Stimulated activated CD4-positive, alpha-beta T cell treated with anti-CD3 and anti-CD28 coated beads, Interleukin-2, amount 100 ng/mL, for 24 hours (primary cell): ENCODE measurements at regions not wholly inside any gene's neighbourhood (a gene's known extent, or its start where the extent isn't known, plus 50 kb on each side); places are given as distances from the start of the nearest gene placed in this dataset.
A peak's percentile ranks its signal among the peaks of the same experiment; 100 is the strongest.

Source experiments
- DNase-seq, 2 donors: peaks; one replicate each; pipeline ENCODE4 v3.0.0-alpha.2; 2020

GRCh38 chr1:228681076-228681565 is 54.2 kb upstream of the RHOU start:
- DNase-seq, result peak in 1 of 2 donors; percentile 14

DNA sequence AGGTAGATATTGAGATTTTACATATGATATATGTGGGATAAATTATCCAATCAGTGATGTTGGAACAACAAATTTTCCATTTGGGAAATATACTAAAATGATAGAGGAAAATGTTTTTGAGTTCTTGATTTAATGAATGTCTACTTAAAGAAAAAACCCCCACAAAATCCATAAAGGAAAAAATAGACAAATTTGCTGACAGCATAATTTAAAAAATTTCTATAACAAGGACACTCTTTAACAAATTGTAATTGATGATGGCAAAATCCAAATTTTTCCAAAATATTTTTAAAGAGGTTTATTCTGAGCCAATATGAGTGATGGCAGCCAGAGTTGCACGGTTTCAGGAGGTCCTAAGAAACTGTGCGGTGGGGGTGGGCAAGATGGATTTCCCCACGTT is 51.9 kb upstream of the RHOU start:
- DNase-seq, result no peak

DNA sequence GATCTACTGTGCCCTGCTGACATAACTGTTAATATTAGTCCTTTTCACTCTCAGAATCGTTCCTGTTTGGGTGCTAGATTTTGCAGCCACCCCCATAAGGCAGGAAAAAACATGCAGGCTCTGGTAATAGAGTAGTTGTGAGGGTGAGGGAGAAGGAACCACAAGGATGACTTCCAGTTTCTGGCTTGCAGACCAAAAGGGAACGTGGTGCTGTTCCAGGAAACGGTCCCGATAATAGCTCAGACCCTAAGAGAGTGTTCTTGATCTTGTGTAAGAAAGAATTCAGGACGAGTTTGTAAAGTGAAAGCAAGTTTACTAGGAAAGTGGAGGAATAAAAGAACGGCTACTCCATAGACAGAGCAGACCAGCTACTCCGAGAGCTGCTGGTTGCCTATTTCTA is 50.7 kb upstream of the RHOU start:
- DNase-seq, result no peak

DNA sequence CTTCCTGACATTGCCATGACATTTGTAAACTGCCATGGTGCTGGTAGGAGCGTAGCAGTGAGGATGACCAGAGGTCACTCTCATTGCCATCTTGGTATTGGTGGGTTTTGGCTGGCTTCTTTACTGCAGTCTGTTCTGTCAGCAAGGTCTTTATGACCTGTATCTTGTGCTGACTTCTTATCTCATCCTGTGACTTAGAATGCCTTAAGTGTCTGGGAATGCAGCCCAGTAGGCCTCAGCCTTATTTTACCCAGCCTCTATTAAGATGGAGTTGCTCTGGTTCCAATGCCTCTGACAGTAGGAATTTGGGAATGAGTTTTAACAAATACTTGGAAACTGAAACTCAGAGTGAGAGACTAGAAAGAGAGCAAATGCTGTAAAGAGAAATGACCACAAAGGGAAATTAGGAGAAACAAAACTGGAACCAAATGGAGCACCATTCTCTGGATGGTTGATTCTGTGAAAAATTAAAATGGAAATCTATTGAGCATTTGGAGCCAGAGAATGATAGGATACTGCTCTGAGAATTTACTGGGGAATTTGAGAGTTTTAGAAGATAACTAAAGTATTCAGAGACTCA is 50.1 kb upstream of the RHOU start:
- no peak for DNase-seq
